ENCODE measurements at regions not wholly inside any gene's neighbourhood (a gene's known extent, or its start where the extent isn't known, plus 50 kb on each side); places are given as distances from the start of the nearest gene placed in this dataset.

- Histone ChIP-seq H3K4me3 (ENCODE audit: low read depth in 2 of 2, low read length in 1 of 2) (no peak overlapping the region), H4K20me1 (ENCODE audit: insufficient read depth) (no peaks in the 10 kb centered on the region), H3K9ac (no peak overlapping the region), H2AFZ (ENCODE audit: low read depth) (no peak overlapping the region), H3K9me2 (0 out of 2 replicates have a peak, but pooled peaks cover 3% of the 10 kb centered on the region), H3F3A (replicated peaks; ENCODE audit: insufficient read depth) (no peaks in the 10 kb centered on the region), H3K4me2 (no peak overlapping the region), H3K36me3 (replicated peaks in 1 of 2; ENCODE audit: control insufficient read depth in 1 of 2, insufficient read depth in 2 of 2, low read length in 1 of 2) (no peaks in the 10 kb centered on the region), H3K9me3 (no peaks in the 10 kb centered on the region; the same call in 1 of the 2 replicates), H3K27ac (ENCODE audit: low read depth in 2 of 2, low read length in 1 of 2) (no peak overlapping the region), H3K4me1 (ENCODE audit: control insufficient read depth in 1 of 2, insufficient read depth in 2 of 2, low read depth in 1 of 2, low read length in 1 of 2) (no peaks in the 10 kb centered on the region), H3K27me3 (ENCODE audit: insufficient read depth) (no peaks in the 10 kb centered on the region), H3K79me2 (ENCODE audit: insufficient read depth) (no peaks in the 10 kb centered on the region)
- no peak for DNase-seq
- ChIA-PET POLR2A (no interaction called here), CTCF (interaction anchor here (0.6 kb wide), 1 partner anchor 35 kb away, joined by 3 read pairs; no protein-coding TSS in a partner anchor)
- 48% methylated on average over 2 of the region's 2 CpGs for WGBS (ENCODE audit: low lambda C conversion rate)
- TF ChIP-seq RFX5 (IDR thresholded peaks at IDR 0.05; ENCODE audit: low read length) (no peak), EZH2phosphoT487 (IDR thresholded peaks at IDR 0.05; ENCODE audit: borderline replicate concordance, low read depth) (no peak), NFIC (IDR thresholded peaks at IDR 0.05; ENCODE audit: borderline replicate concordance) (no peak), CTCF (IDR thresholded peaks at IDR 0.05) (no peak), ELF1 (IDR thresholded peaks at IDR 0.05) (no peak), GABPA (IDR thresholded peaks at IDR 0.05; ENCODE audit: low read depth) (no peak), PBX3 (IDR thresholded peaks at IDR 0.05) (no peak), RAD21 (IDR thresholded peaks at IDR 0.05; ENCODE audit: low read length) (no peak), MXI1 (IDR thresholded peaks at IDR 0.05; ENCODE audit: low read depth, low read length) (no peak)
These were observed 95.7 kb downstream of the EMX2 start for GRCh38 chr10:117638200-117638599.

GRCh38 chr10:117638664-117639200 lies 96.2 kb downstream of the EMX2 start:
- WGBS (ENCODE audit: low lambda C conversion rate) = 9% methylated on average over 1 of the region's 1 CpG
- Histone ChIP-seq H3K36me3 (replicated peaks in 1 of 2; ENCODE audit: control insufficient read depth in 1 of 2, insufficient read depth in 2 of 2, low read length in 1 of 2) (no peaks in the 10 kb centered on the region), H3K27ac (ENCODE audit: low read depth in 2 of 2, low read length in 1 of 2) (no peak overlapping the region), H4K20me1 (ENCODE audit: insufficient read depth) (no peaks in the 10 kb centered on the region), H3F3A (replicated peaks; ENCODE audit: insufficient read depth) (no peaks in the 10 kb centered on the region), H3K9me3 (no peaks in the 10 kb centered on the region; the same call in 1 of the 2 replicates), H3K79me2 (ENCODE audit: insufficient read depth) (no peaks in the 10 kb centered on the region), H3K4me2 (no peak overlapping the region), H3K9me2 (peaks cover 6% of the 10 kb centered on the region; the same call in 1 of the 2 replicates), H3K9ac (no peak overlapping the region), H2AFZ (ENCODE audit: low read depth) (no peak overlapping the region), H3K27me3 (ENCODE audit: insufficient read depth) (no peaks in the 10 kb centered on the region), H3K4me1 (ENCODE audit: control insufficient read depth in 1 of 2, insufficient read depth in 2 of 2, low read depth in 1 of 2, low read length in 1 of 2) (no peaks in the 10 kb centered on the region), H3K4me3 (ENCODE audit: low read depth in 2 of 2, low read length in 1 of 2) (no peak overlapping the region)
- POLR2A ChIA-PET = no interaction called here
- TF ChIP-seq CTCF (IDR thresholded peaks at IDR 0.05) = no peak
- no peak for TF ChIP-seq USF1 (IDR thresholded peaks at IDR 0.05; ENCODE audit: borderline replicate concordance, low read depth)
- no peak for TF ChIP-seq EP300 (IDR thresholded peaks at IDR 0.05; ENCODE audit: borderline replicate concordance in 1 of 2, low read depth in 1 of 2, low read length in 1 of 2)
- TF ChIP-seq SMC3 (IDR thresholded peaks at IDR 0.05; ENCODE audit: low read depth, low read length) = no peak
- TF ChIP-seq TCF12 (IDR thresholded peaks at IDR 0.05) = no peak
- no peak for TF ChIP-seq RFX5 (IDR thresholded peaks at IDR 0.05; ENCODE audit: low read length)
- CTCF ChIA-PET = no interaction called here
- DNase-seq = no peak

Data from SK-N-SH (cell line).